ENCODE measurements at regions not wholly inside any gene's neighbourhood (a gene's known extent, or its start where the extent isn't known, plus 50 kb on each side); places are given as distances from the start of the nearest gene placed in this dataset.

- Histone ChIP-seq H4K8ac (replicated peaks; ENCODE audit: insufficient read length, low read depth, low read length) (no peak overlapping the region), H4K20me1 (ENCODE audit: control insufficient read depth, insufficient read depth, insufficient read length) (no peaks in the 10 kb centered on the region), H3K4me1 (ENCODE audit: insufficient read depth, low read length) (peaks cover 7% of the 10 kb centered on the region; the same call in 1 of the 2 replicates), H3K27me3 (ENCODE audit: insufficient read depth, low read length) (no peaks in the 10 kb centered on the region), H3K18ac (ENCODE audit: insufficient read length, low read depth, low read length) (no peak overlapping the region), H2BK15ac (ENCODE audit: low read depth, low read length) (no peak overlapping the region), H2BK120ac (ENCODE audit: low read depth, low read length, poor library complexity, severe bottlenecking) (no peak overlapping the region), H2BK12ac (ENCODE audit: insufficient read length, low read depth, low read length) (no peak overlapping the region), H2BK20ac (ENCODE audit: low read depth, low read length, poor library complexity, severe bottlenecking) (no peak overlapping the region), H4K5ac (ENCODE audit: insufficient read length, low read depth, low read length) (no peak overlapping the region), H3K79me1 (ENCODE audit: insufficient read depth, low read depth, low read length, poor library complexity, severe bottlenecking) (no peaks in the 10 kb centered on the region), H2BK5ac (ENCODE audit: insufficient read length, low read length) (no peak overlapping the region), H3K9ac (ENCODE audit: extremely low read depth, insufficient read length, low read length) (no peak overlapping the region), H2AFZ (ENCODE audit: low read length) (no peak overlapping the region), H3T11ph (ENCODE audit: low read length) (no peak overlapping the region), H3K23me2 (ENCODE audit: insufficient read length, low read depth, low read length, poor library complexity, severe bottlenecking) (no peaks in the 10 kb centered on the region), H3K4me2 (ENCODE audit: insufficient read depth, insufficient read length, low read length) (no peak overlapping the region), H3K4ac (ENCODE audit: low read depth, low read length) (no peak overlapping the region), H2AK5ac (ENCODE audit: insufficient read length, low read length) (no peak overlapping the region), H3K14ac (ENCODE audit: insufficient read depth, low read length) (no peak overlapping the region), H3K56ac (ENCODE audit: insufficient read length, low read depth, low read length) (no peak overlapping the region), H4K91ac (ENCODE audit: insufficient read length, low read depth, low read length) (no peak overlapping the region), H3K79me2 (ENCODE audit: insufficient read depth, low read length) (no peaks in the 10 kb centered on the region), H3K23ac (ENCODE audit: insufficient read length, low read depth, low read length) (no peak overlapping the region), H3K27ac (ENCODE audit: insufficient read length, low read depth, low read length) (no peak overlapping the region), H3K9me3 (ENCODE audit: control insufficient read depth, low read depth, low read length) (no peaks in the 10 kb centered on the region)
- Mint-ChIP-seq H3K36me3 (ENCODE audit: insufficient read depth in 1 of 3, low read depth in 3 of 3) (no peaks in the 10 kb centered on the region), H3K4me1 (peaks cover 16% of the 10 kb centered on the region in 2 experiments), H3K9me3 (no peaks in the 10 kb centered on the region), H3K27ac (peak overlapping the region in 1 of 3 experiments; percentile 5; a peak in 1 of 7 replicates), H3K4me3 (no peak overlapping the region), H3K27me3 (ENCODE audit: low read depth) (no peaks in the 10 kb centered on the region)
- TF ChIP-seq, protein P1, sequence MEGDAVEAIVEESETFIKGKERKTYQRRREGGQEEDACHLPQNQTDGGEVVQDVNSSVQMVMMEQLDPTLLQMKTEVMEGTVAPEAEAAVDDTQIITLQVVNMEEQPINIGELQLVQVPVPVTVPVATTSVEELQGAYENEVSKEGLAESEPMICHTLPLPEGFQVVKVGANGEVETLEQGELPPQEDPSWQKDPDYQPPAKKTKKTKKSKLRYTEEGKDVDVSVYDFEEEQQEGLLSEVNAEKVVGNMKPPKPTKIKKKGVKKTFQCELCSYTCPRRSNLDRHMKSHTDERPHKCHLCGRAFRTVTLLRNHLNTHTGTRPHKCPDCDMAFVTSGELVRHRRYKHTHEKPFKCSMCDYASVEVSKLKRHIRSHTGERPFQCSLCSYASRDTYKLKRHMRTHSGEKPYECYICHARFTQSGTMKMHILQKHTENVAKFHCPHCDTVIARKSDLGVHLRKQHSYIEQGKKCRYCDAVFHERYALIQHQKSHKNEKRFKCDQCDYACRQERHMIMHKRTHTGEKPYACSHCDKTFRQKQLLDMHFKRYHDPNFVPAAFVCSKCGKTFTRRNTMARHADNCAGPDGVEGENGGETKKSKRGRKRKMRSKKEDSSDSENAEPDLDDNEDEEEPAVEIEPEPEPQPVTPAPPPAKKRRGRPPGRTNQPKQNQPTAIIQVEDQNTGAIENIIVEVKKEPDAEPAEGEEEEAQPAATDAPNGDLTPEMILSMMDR (conservative IDR thresholded peaks at IDR 0.05): no peak
- WGBS (ENCODE audit: extremely low coverage, insufficient read length, low lambda C conversion rate): no CpG with 5 or more reads among the region's 1 CpG
- DNase-seq: no peak
Measured at GRCh38 chr2:108161298-108161697, 78.5 kb upstream of the SULT1C3 start.
